ENCODE measurements at regions not wholly inside any gene's neighbourhood (a gene's known extent, or its start where the extent isn't known, plus 50 kb on each side); places are given as distances from the start of the nearest gene placed in this dataset.

DNA sequence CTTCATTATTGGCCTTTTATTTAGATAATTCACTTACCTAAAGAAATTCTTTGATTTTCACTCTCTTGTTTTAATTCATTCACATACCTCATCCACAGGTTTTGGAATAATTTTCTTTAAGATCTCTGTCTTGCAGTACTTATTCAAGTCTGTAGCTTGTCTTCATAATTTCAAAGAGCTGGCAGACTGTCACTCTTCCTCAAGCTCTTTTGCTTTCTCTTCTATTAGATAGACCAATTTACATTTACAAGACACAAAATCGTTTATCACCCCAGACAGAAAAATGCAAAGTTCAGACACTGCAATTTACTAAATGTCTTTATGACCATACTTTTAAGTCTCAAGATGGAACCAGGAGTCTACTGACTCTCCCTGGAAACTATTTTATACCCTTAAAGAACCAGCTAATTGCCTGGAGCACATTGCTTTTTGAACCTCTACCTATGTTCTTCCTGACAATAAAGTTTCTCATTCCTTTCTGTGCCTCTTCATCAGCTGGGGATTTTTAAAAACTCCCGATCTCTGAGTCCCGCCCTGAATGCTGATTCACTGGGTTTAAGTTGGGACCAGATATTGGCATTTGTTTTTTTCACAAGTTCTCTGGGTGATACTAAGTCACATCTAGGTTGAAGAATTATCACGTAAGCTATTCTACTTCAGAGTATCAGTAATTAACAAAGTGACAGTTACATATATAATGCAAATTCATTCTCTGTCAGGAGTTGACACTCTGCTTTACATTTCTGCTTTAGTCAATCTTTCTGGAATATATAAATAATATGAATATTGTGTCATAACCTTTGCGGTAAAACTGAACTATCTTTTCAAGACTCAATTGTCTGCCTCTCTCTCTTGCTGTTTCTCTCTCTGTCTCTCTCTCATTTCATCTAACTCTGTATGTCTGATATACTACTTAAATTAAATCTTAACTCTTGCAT is 196.4 kb downstream of the PCDH7 start:
- Histone ChIP-seq H3K27ac (ENCODE audit: low read depth, low read length) (no peak overlapping the region), H3K4me1 (replicated peaks in 1 of 4; ENCODE audit: control insufficient read depth in 3 of 4, insufficient read depth in 4 of 4, low read length in 3 of 4) (peaks cover 0 to 18% (median 2%) of the 10 kb centered on the region in 4 experiments; a peak in 3 of 7 replicates), H3K9me3 (ENCODE audit: insufficient read depth in 2 of 2, low read depth in 1 of 2, low read length in 1 of 2) (no peaks in the 10 kb centered on the region), H4K20me1 (replicated peaks in 1 of 2; ENCODE audit: control insufficient read depth in 1 of 2, insufficient read depth in 2 of 2, low read length in 2 of 2) (no peaks in the 10 kb centered on the region), H2AFZ (ENCODE audit: low read length) (no peak overlapping the region), H3K23me2 (ENCODE audit: low read depth, low read length) (no peaks in the 10 kb centered on the region), H3K4ac (replicated peaks; ENCODE audit: insufficient read length, low read depth, low read length) (no peak overlapping the region), H3K23ac (ENCODE audit: insufficient read length) (no peak overlapping the region), H2BK15ac (ENCODE audit: low read length) (no peak overlapping the region), H3K9ac (replicated peaks in 1 of 4; ENCODE audit: extremely low read depth in 1 of 4, low read depth in 3 of 4, low read length in 3 of 4) (no peak overlapping the region), H2BK20ac (ENCODE audit: low read length) (no peak overlapping the region), H3K4me3 (ENCODE audit: extremely low read depth in 1 of 4, insufficient read depth in 2 of 4, low read depth in 3 of 4, low read length in 4 of 4) (no peak overlapping the region), H2AK5ac (ENCODE audit: low read depth, low read length) (no peak overlapping the region), H4K91ac (replicated peaks; ENCODE audit: insufficient read length, low read length) (no peak overlapping the region), H3K18ac (ENCODE audit: extremely low read depth, low read length) (no peak overlapping the region; the same call in 1 of the 2 replicates), H4K5ac (ENCODE audit: insufficient read length, low read depth, low read length) (peak overlapping the region; percentile 86), H3K4me2 (ENCODE audit: insufficient read depth in 1 of 2, low read depth in 2 of 2, low read length in 2 of 2) (0 out of 4 replicates have a peak overlapping the region, but pooled peaks of 1 of the 2 experiments have one; percentile 2), H3K56ac (replicated peaks; ENCODE audit: insufficient read length, low read depth, low read length) (no peak overlapping the region), H4K8ac (ENCODE audit: extremely low read depth, insufficient read depth, low read length) (no peak overlapping the region), H2BK120ac (replicated peaks; ENCODE audit: low read depth, low read length) (no peak overlapping the region), H2BK12ac (ENCODE audit: low read depth, low read length) (no peak overlapping the region), H3K27me3 (replicated peaks in 1 of 4; ENCODE audit: control insufficient read depth in 3 of 4, extremely low read depth in 1 of 4, insufficient read depth in 3 of 4, low read length in 3 of 4) (no peaks in the 10 kb centered on the region), H3K36me3 (ENCODE audit: control insufficient read depth in 2 of 4, insufficient read depth in 4 of 4, low read length in 3 of 4) (no peaks in the 10 kb centered on the region; a peak in 1 of 8 replicates), H3K79me2 (ENCODE audit: control insufficient read depth in 1 of 2, insufficient read depth in 2 of 2, low read length in 2 of 2) (no peaks in the 10 kb centered on the region), H3K79me1 (ENCODE audit: low read depth, low read length) (no peaks in the 10 kb centered on the region), H2BK5ac (ENCODE audit: low read depth, low read length) (no peak overlapping the region), H3K14ac (ENCODE audit: insufficient read length) (no peak overlapping the region)
- TF ChIP-seq KDM4A (IDR thresholded peaks at IDR 0.05; ENCODE audit: low read depth, low read length, severe bottlenecking) (no peak), ASH2L (IDR thresholded peaks at IDR 0.05; ENCODE audit: low read length) (no peak), BACH1 (IDR thresholded peaks at IDR 0.05; ENCODE audit: low read length) (no peak), TAF1 (IDR thresholded peaks at IDR 0.05; ENCODE audit: low read depth, low read length) (no peak), RFX5 (IDR thresholded peaks at IDR 0.05; ENCODE audit: borderline replicate concordance, low read depth, low read length) (no peak), RBBP5 (IDR thresholded peaks at IDR 0.05; ENCODE audit: borderline replicate concordance, low read depth, low read length) (no peak), BRCA1 (IDR thresholded peaks at IDR 0.05; ENCODE audit: low read depth, low read length) (no peak), SAP30 (IDR thresholded peaks at IDR 0.05; ENCODE audit: insufficient read depth, insufficient replicate concordance, low read length) (no peak), SP1 (IDR thresholded peaks at IDR 0.05; ENCODE audit: low read depth, low read length) (no peak), ZNF274 (IDR thresholded peaks at IDR 0.05; ENCODE audit: borderline replicate concordance, extremely low read depth, low read length) (no peak), NANOG (IDR thresholded peaks at IDR 0.05; ENCODE audit: insufficient read depth, low read depth, low read length, poor library complexity, severe bottlenecking) (no peak)
- ChIA-PET POLR2A (ENCODE audit: partially characterized antibody) (no interaction called here), CTCF (ENCODE audit: partially characterized antibody) (interaction anchor here (1.2 kb wide), 1 partner anchor 12 kb away, joined by 3 read pairs; no protein-coding TSS in a partner anchor)
- DNase-seq (ENCODE audit: low read depth in 1 of 2, low spot score in 2 of 2) (no peak), FAIRE-seq (no peak)
- WGBS, 2 experiments (ENCODE audit: extremely low coverage in 1 of 2, insufficient coverage in 1 of 2, insufficient read length in 1 of 2, insufficient replicate concordance in 2 of 2, low coverage in 1 of 2, low lambda C conversion rate in 2 of 2, missing lambda C conversion rate in 1 of 2): 67% methylated on average over 5 of the region's 5 CpGs; no CpG with 5 or more reads in 1 of the 2 experiments
